NCI-H345 treated with DMSO at 0.1 percent for 48 hours (cell line): ENCODE measurements at regions not wholly inside any gene's neighbourhood (a gene's known extent, or its start where the extent isn't known, plus 50 kb on each side); places are given as distances from the start of the nearest gene placed in this dataset.
"Not testable (repeated sequence)": the region's sequence is repeated elsewhere in the genome, so short reads cannot be mapped to it uniquely, and the experiment has no call there.

ENCODE experiments used
- DNase-seq: peaks from one replicate; lab custom pipeline; 2025; ENCODE audit not compliant: unreplicated experiment; lab: John Stamatoyannopoulos, UW

DNA sequence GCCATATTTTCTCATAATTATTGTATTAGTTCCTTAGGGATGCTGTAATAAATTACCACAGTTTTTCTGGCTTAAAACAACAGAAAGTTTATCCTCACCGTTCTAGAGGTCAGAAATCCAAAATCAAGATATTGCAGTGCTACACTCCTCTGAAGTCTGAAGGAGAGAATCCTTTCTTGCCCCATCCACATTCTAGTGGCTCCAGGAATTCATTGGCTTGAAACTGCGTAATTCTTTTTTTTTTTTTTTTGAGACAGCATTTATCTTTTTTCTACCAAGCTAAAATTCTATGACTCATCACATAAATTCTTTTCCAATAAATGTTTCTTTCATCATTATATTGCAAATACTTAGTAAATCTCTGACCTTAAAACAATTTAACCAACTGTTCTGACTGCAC is 451.0 kb upstream of the RGS18 start:
- no peak for DNase-seq

DNA sequence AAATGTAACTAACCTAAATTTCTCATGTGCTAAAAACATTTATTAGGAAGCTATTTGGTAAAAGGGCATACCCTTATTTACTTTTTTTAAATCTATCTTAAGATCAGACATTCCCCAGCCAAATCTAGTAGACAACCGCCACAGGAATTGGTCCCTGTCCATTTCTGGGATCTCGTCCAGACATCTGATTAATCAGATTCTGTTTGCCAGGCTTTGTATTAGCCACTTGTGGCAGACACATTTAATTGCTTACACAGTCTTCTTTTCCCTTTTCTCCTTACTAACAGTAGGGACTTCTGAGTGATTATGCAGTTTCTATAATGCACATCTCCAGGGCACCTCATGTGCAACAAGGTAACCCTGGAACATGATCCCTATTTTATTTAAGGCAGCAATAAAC is 449.0 kb upstream of the RGS18 start:
- no peak for DNase-seq

DNA sequence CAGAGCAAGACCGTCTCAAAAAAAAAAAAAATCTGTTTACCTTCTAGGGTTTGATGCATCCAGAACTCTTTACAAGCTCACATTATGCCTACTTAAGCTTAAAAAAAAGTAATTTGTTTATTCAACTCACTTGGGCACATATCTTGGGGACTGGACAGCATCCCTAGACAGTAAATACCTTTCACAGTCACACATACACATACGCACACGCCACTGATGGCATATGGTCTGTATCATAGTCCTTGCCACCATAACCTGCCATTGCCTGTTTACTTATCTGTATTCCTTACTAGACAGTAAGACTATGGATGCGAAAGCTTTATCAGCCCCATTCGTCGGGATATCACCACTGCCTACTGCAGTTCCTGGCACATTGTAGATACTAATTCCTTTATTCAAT is 446.3 kb upstream of the RGS18 start:
- DNase-seq, result no peak

DNA sequence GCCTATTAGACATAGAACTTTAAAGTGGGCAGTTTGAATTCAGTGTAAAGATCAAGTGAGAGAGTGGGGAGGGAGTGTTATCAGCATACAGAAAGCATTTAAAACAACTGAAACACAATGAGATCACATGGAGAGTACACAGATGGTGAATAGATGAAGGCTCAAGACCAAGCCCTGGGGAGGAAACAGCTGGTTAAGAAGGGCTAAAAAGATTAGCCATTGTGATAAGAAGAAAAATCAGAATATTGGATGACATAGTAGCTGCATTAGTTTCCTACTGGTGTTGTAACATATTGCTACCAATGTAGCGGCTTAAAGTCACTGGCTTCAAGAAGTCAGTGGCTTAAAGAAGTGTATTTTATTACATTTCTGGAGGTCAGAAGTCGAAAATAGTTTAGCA is 443.4 kb upstream of the RGS18 start:
- DNase-seq, result no peak

DNA sequence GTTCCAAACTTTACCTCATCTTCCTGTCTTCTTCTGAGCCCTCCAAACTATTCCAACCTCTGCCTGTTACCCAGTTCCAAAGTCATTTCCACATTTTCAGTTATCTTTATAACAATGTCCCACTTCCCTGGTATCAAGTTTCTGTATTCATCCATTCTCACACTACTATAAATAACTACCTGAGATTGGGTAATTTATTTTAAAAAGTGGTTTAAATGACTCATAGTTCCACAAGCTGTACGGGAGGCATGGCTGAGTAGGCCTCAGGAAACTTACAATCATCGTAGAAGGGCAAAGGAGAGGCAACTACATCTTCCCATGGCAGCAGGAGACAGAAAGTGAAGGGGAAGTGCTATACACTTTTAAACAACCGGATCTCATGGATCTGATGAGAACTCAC is 428.5 kb upstream of the RGS18 start:
- DNase-seq, result no peak

DNA sequence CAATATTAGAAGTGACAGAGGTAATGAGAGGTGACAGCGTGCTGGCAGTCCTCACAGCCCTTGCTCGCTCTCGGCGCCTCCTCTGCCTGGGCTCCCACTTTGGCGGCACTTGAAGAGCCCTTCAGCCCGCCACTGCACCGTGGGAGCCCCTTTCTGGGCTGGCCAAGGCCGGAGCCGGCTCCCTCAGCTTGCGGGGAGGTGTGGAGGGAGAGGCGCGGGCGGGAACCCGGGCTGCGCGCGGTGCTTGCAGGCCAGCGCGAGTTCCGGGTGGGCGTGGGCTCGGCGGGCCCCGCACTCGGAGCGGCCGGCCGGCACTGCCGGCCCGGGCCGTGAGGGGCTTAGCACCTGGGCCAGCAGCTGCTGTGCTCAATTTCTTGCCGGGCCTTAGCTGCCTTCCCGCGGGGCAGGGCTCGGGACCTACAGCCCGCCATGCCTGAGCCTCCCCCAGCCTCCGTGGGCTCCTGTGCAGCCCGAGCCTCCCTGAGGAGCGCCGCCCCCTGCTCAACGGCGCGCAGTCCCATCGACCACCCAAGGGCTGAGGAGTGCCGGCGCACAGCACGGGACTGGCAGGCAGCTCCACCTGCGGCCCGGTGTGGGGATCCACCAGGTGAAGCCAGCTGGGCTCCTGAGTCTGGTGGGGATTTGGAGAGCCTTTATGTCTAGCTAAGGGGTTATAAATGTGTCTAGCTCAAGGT is 426.5 kb upstream of the RGS18 start:
- not testable (repeated sequence) for DNase-seq

DNA sequence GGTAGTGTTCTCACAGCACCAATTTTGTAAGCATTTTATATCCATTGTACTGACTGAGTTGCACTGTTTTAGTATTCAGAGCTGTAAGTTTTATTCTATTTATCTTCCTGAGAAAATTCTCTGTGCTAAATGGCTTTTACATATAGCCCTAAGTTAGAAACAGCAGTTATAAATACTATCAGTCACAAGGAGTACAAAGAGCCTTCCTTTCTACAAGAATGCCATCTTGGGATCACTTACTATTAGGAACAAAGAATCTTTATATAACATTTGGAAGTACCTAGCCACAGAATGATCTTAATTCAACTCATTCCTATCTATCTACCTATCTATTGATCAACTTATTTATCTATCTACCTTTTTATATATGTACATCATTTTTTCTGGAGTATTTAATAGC is 423.9 kb upstream of the RGS18 start:
- no peak for DNase-seq

DNA sequence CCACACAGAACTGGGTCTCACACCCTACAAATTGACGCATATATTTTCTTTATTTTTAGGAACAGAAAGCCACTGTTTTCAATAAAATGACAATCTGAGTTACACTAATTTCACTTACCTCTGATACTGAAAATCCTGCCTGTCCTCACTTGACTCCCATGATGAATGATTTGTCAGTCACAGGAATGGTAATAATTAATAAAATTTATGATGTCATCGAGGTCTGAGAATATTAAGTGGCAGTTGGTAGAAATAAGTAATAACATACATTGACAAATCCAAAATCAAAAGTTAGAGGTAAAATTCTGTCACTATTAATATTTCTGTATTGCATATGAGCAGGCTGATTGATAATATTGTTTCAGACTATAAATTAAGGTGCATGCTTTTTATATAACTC is 418.7 kb upstream of the RGS18 start:
- no peak for DNase-seq

DNA sequence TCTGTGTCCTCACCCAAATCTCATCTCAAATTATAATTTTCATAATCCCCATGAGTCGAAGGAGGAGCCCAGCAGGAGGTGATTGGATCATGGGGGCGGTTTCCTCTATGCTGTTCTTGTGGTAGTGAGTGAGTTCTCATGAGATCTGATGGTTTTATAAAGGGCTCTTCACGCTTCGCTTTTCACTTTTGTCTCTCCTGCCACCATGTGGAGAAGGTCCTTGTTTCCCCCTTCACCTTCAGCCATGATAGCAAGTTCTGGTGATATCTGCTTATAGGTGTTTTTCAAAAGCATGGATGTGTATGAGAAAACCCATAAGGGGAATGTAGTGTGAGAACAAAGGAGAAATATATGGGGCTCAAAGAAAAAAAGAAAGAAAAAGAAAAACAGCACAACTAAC is 405.9 kb upstream of the RGS18 start:
- DNase-seq, result no peak

DNA sequence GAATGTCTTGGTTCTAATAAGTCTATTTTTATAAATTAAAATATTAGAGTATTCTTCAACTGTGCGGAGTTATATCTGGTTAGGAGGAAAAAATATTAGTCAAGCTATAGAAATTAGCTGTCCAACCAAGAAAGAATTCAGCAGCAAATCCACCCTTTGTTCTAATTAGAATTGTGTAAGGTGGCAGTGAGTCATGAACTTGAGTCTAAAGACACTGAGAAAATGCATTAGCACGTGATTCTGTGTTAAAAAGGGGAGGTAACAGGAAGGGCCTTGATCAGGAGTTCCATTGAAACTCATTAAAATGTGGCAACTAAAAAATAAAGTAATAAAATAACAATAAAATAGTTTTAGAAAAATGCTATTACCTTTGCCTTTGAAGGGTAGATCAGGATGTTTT is 398.2 kb upstream of the RGS18 start:
- no peak for DNase-seq

DNA sequence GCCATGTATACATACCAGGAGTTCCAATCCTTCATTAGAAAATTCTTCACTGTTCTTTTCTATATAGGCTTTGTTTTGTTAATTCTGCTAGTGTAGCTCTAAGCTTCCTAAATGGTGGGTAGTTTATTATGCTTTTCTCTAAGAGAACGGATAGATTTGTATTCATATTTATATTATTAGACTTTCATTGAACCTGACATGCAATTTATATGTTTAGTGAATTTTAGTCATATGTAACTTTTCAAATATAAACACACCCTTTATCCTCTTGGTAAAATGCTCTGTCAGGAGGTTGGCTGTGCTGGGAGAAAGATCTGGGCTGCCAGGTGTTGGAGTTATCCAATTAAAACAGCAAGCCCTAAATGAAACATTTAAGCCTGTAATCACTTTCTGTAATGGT is 369.7 kb upstream of the RGS18 start:
- no peak for DNase-seq

DNA sequence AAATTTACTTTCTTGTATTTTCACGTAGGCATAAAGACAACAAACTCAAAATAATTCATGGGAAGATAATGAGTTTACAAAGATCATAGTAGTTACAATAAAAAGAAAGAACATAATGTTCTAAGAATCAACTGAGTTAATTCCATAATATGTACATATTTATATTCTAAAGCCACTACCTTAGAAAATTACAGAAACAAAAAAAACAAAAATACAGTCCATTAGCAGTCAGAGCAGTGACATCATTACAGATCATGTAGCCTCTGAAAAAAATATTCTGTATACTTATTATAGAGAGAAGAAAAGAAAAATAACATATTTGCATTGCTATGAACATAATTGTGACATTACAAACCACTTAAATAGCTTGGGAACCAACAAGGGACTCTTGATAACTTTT is 360.1 kb upstream of the RGS18 start:
- no peak for DNase-seq

DNA sequence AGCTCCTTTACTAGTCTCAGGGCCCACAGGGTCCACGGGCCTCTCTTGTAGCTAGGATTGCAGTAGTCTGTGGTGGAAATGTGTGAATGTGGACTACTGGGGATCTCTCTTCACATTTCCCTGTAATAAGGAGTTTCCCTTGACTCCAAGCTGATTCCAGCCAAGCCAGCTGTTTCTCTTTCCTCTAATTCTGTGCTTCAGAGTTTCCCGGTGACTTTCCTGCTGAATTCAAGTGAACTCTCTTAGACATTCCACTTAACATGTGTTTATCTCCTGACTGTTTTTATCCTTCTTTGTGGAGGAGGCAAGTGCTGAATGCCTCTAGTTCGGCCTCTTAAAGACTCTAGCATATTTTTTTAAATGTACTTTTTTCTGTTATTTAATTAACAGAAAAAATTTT is 354.0 kb upstream of the RGS18 start:
- DNase-seq, result no peak

DNA sequence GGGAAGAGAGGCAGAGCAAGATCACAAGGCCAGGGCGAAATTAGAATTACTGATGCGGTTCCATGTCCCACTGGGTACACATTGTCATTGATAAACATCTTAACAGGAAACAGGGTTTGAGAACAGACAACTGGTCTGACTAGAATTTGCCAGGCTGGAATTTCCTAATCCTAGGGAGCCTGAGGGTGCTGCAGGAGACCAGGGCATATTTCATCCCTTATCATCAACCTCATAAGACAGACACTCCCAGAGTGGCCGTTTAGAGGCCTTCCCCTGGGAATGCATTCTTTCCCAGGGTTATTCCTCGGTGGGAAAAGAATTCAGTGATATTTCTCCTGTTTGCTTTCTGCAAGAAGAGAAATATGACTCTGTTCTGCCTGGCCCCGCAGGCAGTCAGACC is 344.7 kb upstream of the RGS18 start:
- not testable (repeated sequence) for DNase-seq

DNA sequence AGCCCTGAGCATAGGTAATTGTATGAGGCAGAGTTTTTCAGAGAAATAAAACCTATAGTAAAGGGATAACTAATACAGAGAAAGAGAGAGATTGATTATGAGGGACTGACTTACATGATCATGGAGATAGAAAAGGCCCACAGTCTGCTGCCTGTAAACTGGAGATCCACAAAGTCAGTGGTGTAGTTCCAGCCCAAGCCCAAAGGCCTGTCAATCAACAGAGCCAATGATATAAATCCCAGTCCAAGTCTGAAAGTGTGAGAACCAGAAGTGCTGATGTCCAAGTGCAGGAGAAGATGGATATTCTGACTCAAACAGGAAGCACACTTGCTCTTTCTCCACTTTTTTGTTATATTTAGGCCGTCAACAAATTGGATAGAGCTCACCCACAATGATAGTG is 340.1 kb upstream of the RGS18 start:
- DNase-seq, result no peak

DNA sequence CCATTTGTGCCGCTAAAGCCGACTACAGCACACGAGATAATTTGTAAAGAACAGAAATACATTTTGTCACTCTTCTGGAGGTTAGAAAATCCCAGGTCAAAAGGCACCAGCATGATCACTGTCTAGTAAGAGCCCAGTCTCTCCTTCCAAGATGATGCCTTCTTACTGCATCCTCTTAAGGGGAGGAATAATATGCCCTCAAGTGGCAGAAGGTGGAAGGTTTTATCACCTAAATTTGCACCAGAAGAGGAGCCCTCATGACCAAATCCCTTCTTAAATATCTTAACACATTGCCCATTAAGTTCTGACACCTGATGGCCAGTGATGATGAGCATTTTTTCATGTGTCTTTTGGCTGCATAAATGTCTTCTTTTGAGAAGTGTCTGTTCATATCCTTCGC is 326.7 kb upstream of the RGS18 start:
- DNase-seq, result no peak

DNA sequence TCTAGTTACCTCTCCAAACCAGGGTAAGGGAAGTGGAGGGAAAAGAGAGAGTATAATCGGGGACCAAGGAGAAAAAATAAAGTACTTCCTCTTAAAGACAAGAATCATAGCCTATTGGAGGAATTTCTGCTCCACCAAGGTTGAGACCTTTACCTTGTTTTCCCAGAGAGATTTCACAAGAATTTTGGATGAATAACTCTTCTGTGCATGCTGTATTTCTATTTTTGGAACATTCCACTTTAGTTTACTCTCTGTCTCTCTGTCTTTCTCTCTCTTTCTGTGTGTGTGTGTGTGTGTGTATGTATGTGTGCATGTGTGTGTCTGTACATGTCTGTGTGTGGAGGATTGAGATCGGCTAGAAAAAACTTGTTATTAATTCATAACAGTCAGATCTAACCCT is 318.4 kb upstream of the RGS18 start:
- no peak for DNase-seq

DNA sequence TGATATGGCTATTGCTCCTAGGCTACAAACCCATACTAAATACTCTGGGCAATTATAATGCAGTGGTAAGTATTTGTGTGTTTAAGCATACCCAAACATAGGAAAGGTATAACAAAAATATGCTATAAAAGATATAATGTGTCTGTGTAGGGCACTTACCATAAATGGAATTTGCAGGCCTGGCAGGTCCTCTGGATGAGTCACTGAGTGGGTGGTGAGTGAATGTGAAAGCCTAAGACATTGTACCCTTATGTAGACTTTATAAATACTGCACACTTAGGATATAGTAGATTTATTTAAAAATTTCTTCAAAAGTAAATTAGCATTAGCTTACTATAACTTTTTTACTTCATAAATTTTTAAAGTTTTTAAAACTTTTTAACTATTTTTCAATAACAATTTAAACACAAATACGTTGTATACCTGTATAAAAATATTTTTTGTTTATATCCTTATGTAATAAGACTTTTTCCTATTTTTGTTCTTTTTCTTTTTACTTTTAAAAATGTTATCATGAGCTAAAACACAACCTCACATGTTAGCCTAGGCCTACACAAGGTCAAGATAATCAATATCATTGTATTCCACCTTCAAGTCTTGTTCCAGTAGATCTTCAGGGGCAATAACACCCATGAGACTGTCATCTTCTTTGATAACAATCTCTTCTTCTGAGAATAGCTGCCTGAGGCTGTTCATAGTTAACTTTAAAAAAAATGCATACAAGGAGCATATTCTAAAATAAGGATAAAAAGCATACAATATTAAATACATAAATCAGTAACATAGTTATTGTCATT is 306.3 kb upstream of the RGS18 start:
- no peak for DNase-seq

DNA sequence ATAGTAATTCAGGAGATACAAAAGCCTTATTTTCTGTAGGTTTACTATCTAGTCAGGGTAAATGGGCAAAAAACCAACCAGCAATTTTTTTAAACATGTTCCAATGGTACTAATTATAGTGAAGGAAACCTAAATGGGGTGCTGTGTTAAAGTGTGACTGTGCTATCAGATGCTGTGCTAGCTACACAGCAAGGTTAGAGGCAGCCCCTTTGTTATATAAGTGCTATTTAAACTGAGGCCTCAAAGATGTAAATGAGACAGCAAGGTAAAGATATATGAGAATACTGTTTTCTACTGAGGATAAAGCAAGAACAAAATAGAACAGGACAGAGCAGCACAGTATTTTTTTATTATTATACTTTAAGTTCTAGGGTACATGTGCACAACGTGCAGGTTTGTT is 305.4 kb upstream of the RGS18 start:
- DNase-seq, result no peak

DNA sequence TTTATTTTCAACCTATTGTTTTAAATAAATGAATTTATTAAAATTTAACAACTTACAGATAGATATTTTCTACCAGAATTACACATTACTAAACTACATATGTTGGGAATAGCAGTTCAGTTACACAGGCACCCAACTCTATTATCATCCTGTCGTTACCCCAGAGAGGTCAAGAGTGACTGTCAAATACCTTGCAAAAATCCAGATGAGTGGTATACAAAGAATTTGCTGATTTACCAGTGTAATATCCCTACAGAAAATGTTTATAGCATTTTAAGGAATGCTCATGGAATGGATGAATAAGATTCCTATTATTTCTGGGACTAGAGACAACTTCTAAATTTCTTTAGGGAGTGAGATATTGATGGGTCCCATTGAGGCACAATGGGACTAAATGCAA is 300.7 kb upstream of the RGS18 start:
- no peak for DNase-seq

DNA sequence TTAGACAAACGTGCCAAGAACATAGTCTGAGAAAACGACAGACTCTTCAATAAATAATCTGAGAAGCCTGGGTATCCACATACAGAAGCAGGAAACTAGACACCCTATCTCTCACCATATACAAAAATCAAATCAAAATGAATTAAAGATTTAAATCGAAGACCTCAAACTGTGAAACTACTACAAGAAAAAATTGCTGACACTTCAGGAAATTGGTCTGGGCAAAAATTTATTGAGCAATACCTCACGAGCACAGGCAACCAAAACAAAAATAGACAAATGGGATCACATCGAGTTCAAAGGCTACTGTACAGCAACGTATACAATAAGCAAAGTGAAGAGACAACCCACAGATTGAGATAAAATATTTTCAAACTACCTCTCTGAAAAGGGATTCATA is 292.8 kb upstream of the RGS18 start:
- DNase-seq, result no peak

DNA sequence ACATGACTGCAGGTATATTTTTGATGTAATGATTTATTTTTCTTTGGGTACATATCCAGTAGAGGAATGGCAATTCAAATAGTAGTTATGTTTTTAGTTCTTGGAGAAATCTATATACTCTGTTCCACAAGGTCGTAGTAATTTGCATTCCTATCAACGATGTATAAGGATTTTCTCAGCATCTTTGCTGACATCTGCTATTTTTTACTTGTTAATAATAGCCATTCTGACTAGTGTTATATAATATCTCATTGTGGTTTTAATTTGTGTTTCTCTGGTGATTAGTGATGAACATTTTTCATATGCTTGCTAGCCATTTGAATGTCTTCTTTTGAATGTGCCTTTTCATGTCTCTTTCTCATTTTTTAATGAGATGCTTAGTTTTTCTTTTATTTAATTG is 292.1 kb upstream of the RGS18 start:
- DNase-seq, result no peak

DNA sequence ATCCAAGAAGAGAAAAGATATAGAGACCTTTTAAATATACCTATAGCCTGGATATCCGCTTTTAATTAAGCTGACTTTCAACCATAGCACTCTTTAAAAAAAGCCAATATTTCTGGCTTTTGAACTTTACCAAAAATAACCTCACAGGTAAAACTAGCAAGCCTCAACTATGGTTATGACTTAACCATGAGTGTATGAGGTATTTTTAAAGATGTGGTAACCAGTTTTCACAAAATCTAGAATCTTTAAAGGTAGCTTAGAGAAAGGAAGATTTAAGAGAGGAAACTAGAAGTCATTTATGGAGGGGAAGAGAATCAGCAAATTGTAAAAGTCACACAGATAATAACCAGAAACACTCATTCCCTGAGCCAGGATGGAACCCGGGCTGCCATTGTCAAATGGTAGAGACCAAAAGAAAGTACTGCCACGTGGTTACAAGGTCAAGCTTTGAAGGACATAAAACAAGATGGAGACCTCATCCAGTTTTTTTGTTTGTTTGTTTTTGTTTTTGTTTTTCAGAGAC is 288.4 kb upstream of the RGS18 start:
- no peak for DNase-seq
